Colonic mucosa (tissue), 4 donors: ENCODE measurements at regions not wholly inside any gene's neighbourhood (a gene's known extent, or its start where the extent isn't known, plus 50 kb on each side); places are given as distances from the start of the nearest gene placed in this dataset.

Source experiments
- DNase-seq: peaks from one replicate; pipeline ENCODE4 v3.0.0-alpha.2; 2020
- H3K27ac ChIP-seq: fragments of 200-600 bp; one replicate; pipeline ENCODE4 v1.8.0; 2021
- H3K27me3 ChIP-seq: fragments of 200-600 bp; one replicate; pipeline ENCODE4 v1.8.0; 2021
- H3K36me3 ChIP-seq: fragments of 200-600 bp; one replicate; pipeline ENCODE4 v1.8.0; 2021
- H3K4me1 ChIP-seq: fragments of 200-600 bp; one replicate; pipeline ENCODE4 v1.8.0; 2021; ENCODE audit warnings: mild to moderate bottlenecking
- H3K4me3 ChIP-seq: fragments of 200-600 bp; one replicate; pipeline ENCODE4 v1.8.0; 2021
- H3K9ac ChIP-seq, 2 donors: one replicate each; pipeline ENCODE4 v1.7.0; 2013; ENCODE audit warnings: control low read depth in 2 of 2, low read depth in 2 of 2, low read length in 2 of 2
- H3K9me3 ChIP-seq: fragments of 200-600 bp; one replicate; pipeline ENCODE4 v1.8.0; 2021
- CTCF ChIP-seq: fragments of 200-600 bp; IDR thresholded peaks from one replicate; pipeline ENCODE4 v1.8.0; 2022; ENCODE audit warnings: antibody characterized with exemption, mild to moderate bottlenecking
- intact Hi-C: fragments of 100-400 bp; cut with DNase I; formaldehyde crosslinking; loops from one replicate; pipeline ENCODE4 v1.14.1; 2022
- donor health status: healthy.
- donor health status: DM: no; HTN: no; CAD: no.
- donor health status: DM: no; HTN: no; CAD: no.

DNA sequence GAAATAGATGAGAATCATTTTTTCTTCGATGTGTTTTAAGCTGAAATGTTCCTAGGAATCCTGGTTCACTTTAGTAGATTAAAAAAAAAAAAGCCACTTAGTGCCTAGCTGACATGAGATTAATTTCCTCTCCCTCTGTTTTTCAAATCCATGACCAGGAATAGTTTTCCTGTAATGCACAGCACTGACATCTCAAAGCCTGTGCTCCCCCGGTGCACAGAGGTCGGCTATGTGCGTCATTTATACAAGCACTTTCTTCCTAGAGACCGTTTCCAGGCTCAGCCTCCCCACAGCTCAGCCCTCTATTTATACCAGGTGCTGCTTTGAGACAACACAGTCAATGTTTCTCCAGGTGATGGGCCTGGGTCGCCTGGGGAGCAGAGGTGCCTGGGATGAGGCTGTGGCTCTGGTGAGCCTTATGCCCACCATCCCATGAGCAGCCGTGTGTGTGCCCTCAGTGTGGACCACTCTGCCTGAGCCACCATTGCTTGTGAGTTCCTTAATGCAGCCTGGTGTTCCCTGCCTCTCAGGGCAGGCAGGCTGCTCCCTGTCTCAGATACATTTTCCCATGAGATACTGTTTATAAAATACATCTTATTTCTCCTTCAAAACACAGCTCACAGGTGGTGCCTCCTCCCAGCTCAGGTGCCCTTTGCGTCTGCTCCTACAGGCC, 515.7 kb upstream of the HS6ST1 start:
- Histone ChIP-seq H3K4me1 (no peaks in the 10 kb centered on the region), H3K27ac (no peak overlapping the region), H3K36me3 (no peaks in the 10 kb centered on the region), H3K27me3 (no peaks in the 10 kb centered on the region), H3K4me3 (no peak overlapping the region), H3K9me3 (no peaks in the 10 kb centered on the region), H3K9ac (no peak overlapping the region)
- TF ChIP-seq CTCF, result no peak
- intact Hi-C loops, result no loop called here
- no peak for DNase-seq

DNA sequence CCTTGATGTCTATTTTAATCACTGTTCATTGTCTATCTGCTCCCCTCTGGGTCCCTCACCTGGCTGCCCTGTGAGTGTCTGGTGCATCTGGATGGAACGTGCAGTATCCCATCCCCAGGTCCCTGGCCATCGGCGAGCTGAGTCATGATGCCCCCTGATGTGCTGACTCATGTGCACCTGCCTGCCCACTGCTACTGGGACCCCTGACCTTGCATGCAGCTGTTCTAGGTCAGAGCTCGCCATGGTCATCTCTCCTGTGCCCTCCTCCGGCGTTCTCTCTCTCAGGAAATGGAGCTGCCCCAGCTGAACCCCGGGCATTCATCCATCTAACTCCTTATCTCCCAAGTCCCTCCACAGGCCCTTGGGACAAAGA, 516.2 kb upstream of the HS6ST1 start:
- Histone ChIP-seq H3K27me3 (no peaks in the 10 kb centered on the region), H3K27ac (no peak overlapping the region), H3K4me3 (no peak overlapping the region), H3K4me1 (no peaks in the 10 kb centered on the region), H3K9ac (no peak overlapping the region), H3K9me3 (no peaks in the 10 kb centered on the region), H3K36me3 (no peaks in the 10 kb centered on the region)
- no peak for DNase-seq
- intact Hi-C loops, result no loop called here
- no peak for TF ChIP-seq CTCF

- Histone ChIP-seq H3K27me3 (no peaks in the 10 kb centered on the region), H3K4me3 (no peak overlapping the region), H3K9ac (no peak overlapping the region), H3K36me3 (no peaks in the 10 kb centered on the region), H3K4me1 (no peaks in the 10 kb centered on the region), H3K9me3 (no peaks in the 10 kb centered on the region), H3K27ac (no peak overlapping the region)
- no peak for TF ChIP-seq CTCF
- intact Hi-C loops, result no loop called here
- no peak for DNase-seq
Measured at GRCh38 chr2:128835342-128835855, 516.7 kb upstream of the HS6ST1 start.

- H3K4me1 ChIP-seq, result no peaks in the 10 kb centered on the region
- H3K9ac ChIP-seq, result no peak overlapping the region
- no peak for DNase-seq
- H3K27ac ChIP-seq, result no peak overlapping the region
- no peaks in the 10 kb centered on the region for H3K36me3 ChIP-seq
- H3K9me3 ChIP-seq, result no peaks in the 10 kb centered on the region
- no peak overlapping the region for H3K4me3 ChIP-seq
- intact Hi-C loops, result no loop called here
- TF ChIP-seq CTCF, result no peak
- no peaks in the 10 kb centered on the region for H3K27me3 ChIP-seq
Measured at GRCh38 chr2:128835974-128836373, 517.3 kb upstream of the HS6ST1 start.

- H3K27ac ChIP-seq, result no peak overlapping the region
- intact Hi-C loops, result no loop called here
- no peak for TF ChIP-seq CTCF
- H3K4me3 ChIP-seq, result no peak overlapping the region
- no peaks in the 10 kb centered on the region for H3K36me3 ChIP-seq
- H3K9me3 ChIP-seq, result no peaks in the 10 kb centered on the region
- no peak overlapping the region for H3K9ac ChIP-seq
- H3K27me3 ChIP-seq, result no peaks in the 10 kb centered on the region
- DNase-seq, result no peak
- no peaks in the 10 kb centered on the region for H3K4me1 ChIP-seq
Measured at GRCh38 chr2:128836559-128837100, 518.0 kb upstream of the HS6ST1 start.
